Epithelial cell of esophagus (primary cell): ENCODE measurements at regions not wholly inside any gene's neighbourhood (a gene's known extent, or its start where the extent isn't known, plus 50 kb on each side); places are given as distances from the start of the nearest gene placed in this dataset.

Experiments
- DNase-seq: peaks from one replicate; pipeline ENCODE4 v3.0.0; 2010; ENCODE audit warnings: low read depth
- H3K4me3 ChIP-seq: 2 replicates; pipeline ENCODE4 v1.5.1; 2011; ENCODE audit warnings: mild to moderate bottlenecking, low read length, control low read depth
- CTCF ChIP-seq: IDR thresholded peaks from 2 replicates; pipeline ENCODE4 v1.5.1; 2011; ENCODE audit warnings: low read depth, mild to moderate bottlenecking, low read length, control low read depth, inconsistent platforms; ENCODE audit not compliant: insufficient read depth; ENCODE audit errors: missing control alignments

GRCh38 chr2:181781078-181781786 lies 100.9 kb upstream of the NEUROD1 start:
- H3K4me3 ChIP-seq, result no peak overlapping the region
- DNase-seq, result no peak
- TF ChIP-seq CTCF, result peak; percentile 10

- H3K4me3 ChIP-seq, result no peak overlapping the region
- TF ChIP-seq CTCF, result no peak
- DNase-seq, result no peak
Measured at GRCh38 chr2:181782660-181783059, 102.3 kb upstream of the NEUROD1 start.

- no peak overlapping the region for H3K4me3 ChIP-seq
- DNase-seq, result peak; percentile 71
- TF ChIP-seq CTCF, result no peak
Measured at GRCh38 chr2:181784556-181784955, 104.2 kb upstream of the NEUROD1 start.

- TF ChIP-seq CTCF, result no peak
- H3K4me3 ChIP-seq, result no peak overlapping the region
Measured at GRCh38 chr2:181785691-181786344, 105.5 kb upstream of the NEUROD1 start.

GRCh38 chr2:181786371-181787228 lies 104.9 kb upstream of the ITPRID2 start:
- no peak overlapping the region for H3K4me3 ChIP-seq
- no peak for TF ChIP-seq CTCF
- no peak for DNase-seq

More at GRCh38 chr2:181785691-181786344, 105.5 kb upstream of the NEUROD1 start:
- DNase-seq, result peak; percentile 90

- DNase-seq, result peak; percentile 65
- TF ChIP-seq CTCF, result no peak
- no peak overlapping the region for H3K4me3 ChIP-seq
Measured at GRCh38 chr2:181787310-181788048, 104.1 kb upstream of the ITPRID2 start.
